ENCODE measurements at regions not wholly inside any gene's neighbourhood (a gene's known extent, or its start where the extent isn't known, plus 50 kb on each side); places are given as distances from the start of the nearest gene placed in this dataset.

DNA sequence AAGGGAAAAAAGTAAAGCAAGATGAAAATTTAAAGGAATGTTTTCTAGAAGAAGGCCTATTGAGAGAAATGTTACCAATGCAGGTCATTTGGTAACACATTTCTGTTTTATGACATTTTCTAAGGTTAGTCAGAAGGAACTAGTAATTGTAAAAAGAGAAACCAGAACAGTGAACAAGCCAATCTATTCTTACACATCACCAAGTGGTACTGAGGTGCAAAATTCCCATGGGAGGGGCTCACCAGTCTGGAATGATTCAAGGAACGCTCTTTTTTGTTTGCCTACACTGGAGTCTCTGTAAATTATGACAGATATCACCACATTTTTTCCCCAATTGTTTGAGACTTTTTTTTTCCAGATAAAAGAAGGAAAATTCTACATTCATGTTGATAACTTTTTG, 404.7 kb upstream of the CNKSR2 start:
- TF ChIP-seq POLR2A (IDR thresholded peaks at IDR 0.05; ENCODE audit: low read length) = no peak
- no peak for TF ChIP-seq GATA1 (IDR thresholded peaks at IDR 0.05; ENCODE audit: low read depth, low read length)
